ENCODE measurements at regions not wholly inside any gene's neighbourhood (a gene's known extent, or its start where the extent isn't known, plus 50 kb on each side); places are given as distances from the start of the nearest gene placed in this dataset.

DNA sequence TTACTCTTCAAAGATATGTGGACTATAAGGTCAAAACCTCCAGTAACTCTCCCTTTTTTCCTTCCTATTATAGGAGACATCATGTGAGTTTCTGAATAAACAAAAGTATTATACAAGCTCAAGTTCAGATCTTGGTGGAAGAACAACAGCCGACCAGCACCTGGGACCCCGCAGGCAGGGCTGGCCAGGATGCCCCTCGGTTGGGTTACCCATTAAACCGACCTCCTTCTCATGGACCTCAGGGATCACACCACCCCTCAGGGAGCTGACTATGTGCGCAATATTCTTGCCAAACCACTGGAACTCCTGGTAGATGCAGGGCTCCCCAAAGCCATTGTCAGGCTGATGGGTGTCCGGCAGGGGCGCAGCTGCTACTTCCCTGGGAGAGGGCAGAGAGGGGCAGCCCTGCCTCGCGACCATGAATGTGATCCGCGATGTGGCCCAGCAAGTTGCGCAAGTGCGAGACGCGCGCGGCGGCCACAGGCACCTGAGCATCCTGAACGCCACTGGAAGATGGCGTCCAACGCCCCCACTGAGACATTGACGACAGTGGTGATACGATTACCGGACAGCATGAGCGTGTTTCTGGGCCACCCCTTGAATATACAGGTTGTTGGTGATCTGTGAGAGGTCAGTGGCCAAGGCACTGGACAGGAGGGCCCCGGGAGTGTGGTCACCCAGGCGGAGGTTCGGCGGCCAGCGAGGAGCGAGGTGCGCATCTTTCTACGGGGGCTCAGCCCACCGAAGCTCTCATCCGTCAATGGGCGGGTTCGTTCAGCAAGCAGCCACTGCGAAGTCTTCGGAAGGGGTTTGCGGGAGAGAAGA, 161.3 kb downstream of the IPMK start:
- Histone ChIP-seq H3K4me3 (no peak overlapping the region), H3K27me3 (ENCODE audit: insufficient read depth) (no peaks in the 10 kb centered on the region), H3K27ac (ENCODE audit: low read depth) (no peak overlapping the region), H2AFZ (no peak overlapping the region), H3K9me2 (ENCODE audit: insufficient read depth) (peaks cover 20% of the 10 kb centered on the region), H3F3A (replicated peaks; ENCODE audit: low read depth) (no peaks in the 10 kb centered on the region), H3K4me1 (ENCODE audit: insufficient read depth) (no peaks in the 10 kb centered on the region), H3K36me3 (ENCODE audit: insufficient read depth) (no peaks in the 10 kb centered on the region), H3K79me2 (replicated peaks; ENCODE audit: insufficient read depth) (no peaks in the 10 kb centered on the region), H3K4me2 (no peak overlapping the region), H4K20me1 (replicated peaks; ENCODE audit: insufficient read depth) (no peaks in the 10 kb centered on the region)
- H3K9me3 Mint-ChIP-seq = peaks cover 20% of the 10 kb centered on the region
- no peaks in the 10 kb centered on the region; the same call in 2 of the 3 replicates for H3K4me1 Mint-ChIP-seq
- ATAC-seq (no peak), DNase-seq (ENCODE audit: low spot score) (no peak)
- no peak for TF ChIP-seq CREB1 (CRISPR knock-in tag; IDR thresholded peaks at IDR 0.05; ENCODE audit: low read depth)
- no peak for TF ChIP-seq ZNF114 (CRISPR knock-in tag; IDR thresholded peaks at IDR 0.05)
- no peak overlapping the region for H3K27ac Mint-ChIP-seq
- H3K27me3 Mint-ChIP-seq (ENCODE audit: insufficient read depth, low read depth, poor library complexity) = peaks cover 3% of the 10 kb centered on the region
- H3K4me3 Mint-ChIP-seq = no peak overlapping the region
- peaks cover 9% of the 10 kb centered on the region for H3K36me3 Mint-ChIP-seq (ENCODE audit: low read depth)

DNA sequence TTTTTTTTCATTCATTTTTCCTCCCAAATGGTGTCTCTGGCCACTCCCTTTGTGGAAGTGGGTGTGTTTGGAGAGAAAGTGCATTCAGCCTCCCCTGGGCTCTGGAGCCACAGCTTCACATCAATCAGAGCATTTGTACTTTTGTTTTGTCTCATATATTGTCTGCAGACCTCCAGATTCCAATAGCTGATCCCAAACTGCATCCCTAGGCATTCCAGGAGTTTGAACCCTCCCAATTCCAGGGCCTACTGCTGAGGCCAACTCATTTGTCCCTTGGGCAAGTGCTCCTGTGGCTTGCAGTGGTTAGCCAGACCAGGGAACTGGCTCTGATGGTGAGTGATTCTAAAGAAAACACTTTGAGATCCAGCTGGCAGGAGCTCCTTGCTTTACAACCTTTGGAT, 163.3 kb downstream of the IPMK start:
- no peak overlapping the region for H3K27ac Mint-ChIP-seq
- no peaks in the 10 kb centered on the region for H3K36me3 ChIP-seq (ENCODE audit: insufficient read depth)
- no peaks in the 10 kb centered on the region for H3K4me1 Mint-ChIP-seq
- H3K4me2 ChIP-seq = no peak overlapping the region
- DNase-seq (ENCODE audit: low spot score) (no peak), ATAC-seq (no peak)
- H3K27ac ChIP-seq (ENCODE audit: low read depth) = no peak overlapping the region
- H3K27me3 Mint-ChIP-seq (ENCODE audit: insufficient read depth, low read depth, poor library complexity) = peaks cover 3% of the 10 kb centered on the region
- no peak overlapping the region for H3K4me3 ChIP-seq
- H3K9me2 ChIP-seq (ENCODE audit: insufficient read depth) = peaks cover 20% of the 10 kb centered on the region
- no peaks in the 10 kb centered on the region for H3K27me3 ChIP-seq (ENCODE audit: insufficient read depth)
- H3K9me3 Mint-ChIP-seq = peaks cover 20% of the 10 kb centered on the region
- H3K4me1 ChIP-seq (ENCODE audit: insufficient read depth) = no peaks in the 10 kb centered on the region; the same call in 1 of the 2 replicates
- H3K4me3 Mint-ChIP-seq = no peak overlapping the region
- no peaks in the 10 kb centered on the region for H4K20me1 ChIP-seq (replicated peaks; ENCODE audit: insufficient read depth)
- H3K79me2 ChIP-seq (replicated peaks; ENCODE audit: insufficient read depth) = no peaks in the 10 kb centered on the region
- peaks cover 9% of the 10 kb centered on the region for H3K36me3 Mint-ChIP-seq (ENCODE audit: low read depth)
- H2AFZ ChIP-seq = peak overlapping the region; percentile 56; the same call in 1 of the 2 replicates
- no peaks in the 10 kb centered on the region for H3F3A ChIP-seq (replicated peaks; ENCODE audit: low read depth)
- no peak for TF ChIP-seq ZNF114 (CRISPR knock-in tag; IDR thresholded peaks at IDR 0.05)
- no peak for TF ChIP-seq CREB1 (CRISPR knock-in tag; IDR thresholded peaks at IDR 0.05; ENCODE audit: low read depth)
- TF ChIP-seq POLR2AphosphoS5 (IDR thresholded peaks at IDR 0.05; ENCODE audit: low read depth) = no peak
- no peak for TF ChIP-seq STAT1 (IDR thresholded peaks at IDR 0.05; ENCODE audit: unreplicated experiment)
- TF ChIP-seq, protein P1, sequence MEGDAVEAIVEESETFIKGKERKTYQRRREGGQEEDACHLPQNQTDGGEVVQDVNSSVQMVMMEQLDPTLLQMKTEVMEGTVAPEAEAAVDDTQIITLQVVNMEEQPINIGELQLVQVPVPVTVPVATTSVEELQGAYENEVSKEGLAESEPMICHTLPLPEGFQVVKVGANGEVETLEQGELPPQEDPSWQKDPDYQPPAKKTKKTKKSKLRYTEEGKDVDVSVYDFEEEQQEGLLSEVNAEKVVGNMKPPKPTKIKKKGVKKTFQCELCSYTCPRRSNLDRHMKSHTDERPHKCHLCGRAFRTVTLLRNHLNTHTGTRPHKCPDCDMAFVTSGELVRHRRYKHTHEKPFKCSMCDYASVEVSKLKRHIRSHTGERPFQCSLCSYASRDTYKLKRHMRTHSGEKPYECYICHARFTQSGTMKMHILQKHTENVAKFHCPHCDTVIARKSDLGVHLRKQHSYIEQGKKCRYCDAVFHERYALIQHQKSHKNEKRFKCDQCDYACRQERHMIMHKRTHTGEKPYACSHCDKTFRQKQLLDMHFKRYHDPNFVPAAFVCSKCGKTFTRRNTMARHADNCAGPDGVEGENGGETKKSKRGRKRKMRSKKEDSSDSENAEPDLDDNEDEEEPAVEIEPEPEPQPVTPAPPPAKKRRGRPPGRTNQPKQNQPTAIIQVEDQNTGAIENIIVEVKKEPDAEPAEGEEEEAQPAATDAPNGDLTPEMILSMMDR (conservative IDR thresholded peaks at IDR 0.05; ENCODE audit: low read depth in 2 of 2) = no peak
- no peak for TF ChIP-seq JUNB (IDR thresholded peaks at IDR 0.05; ENCODE audit: unreplicated experiment)
- TF ChIP-seq, protein P2, sequence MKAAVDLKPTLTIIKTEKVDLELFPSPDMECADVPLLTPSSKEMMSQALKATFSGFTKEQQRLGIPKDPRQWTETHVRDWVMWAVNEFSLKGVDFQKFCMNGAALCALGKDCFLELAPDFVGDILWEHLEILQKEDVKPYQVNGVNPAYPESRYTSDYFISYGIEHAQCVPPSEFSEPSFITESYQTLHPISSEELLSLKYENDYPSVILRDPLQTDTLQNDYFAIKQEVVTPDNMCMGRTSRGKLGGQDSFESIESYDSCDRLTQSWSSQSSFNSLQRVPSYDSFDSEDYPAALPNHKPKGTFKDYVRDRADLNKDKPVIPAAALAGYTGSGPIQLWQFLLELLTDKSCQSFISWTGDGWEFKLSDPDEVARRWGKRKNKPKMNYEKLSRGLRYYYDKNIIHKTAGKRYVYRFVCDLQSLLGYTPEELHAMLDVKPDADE (IDR thresholded peaks at IDR 0.05) = no peak
- no peak for TF ChIP-seq EZH2phosphoT487 (IDR thresholded peaks at IDR 0.05; ENCODE audit: unreplicated experiment)
- TF ChIP-seq ZNF462 (CRISPR knock-in tag; IDR thresholded peaks at IDR 0.05) = no peak
- no peak for TF ChIP-seq ZNF331 (CRISPR knock-in tag; IDR thresholded peaks at IDR 0.05; ENCODE audit: low read depth)
